Heart right ventricle (tissue), 16 donors: ENCODE measurements at regions not wholly inside any gene's neighbourhood (a gene's known extent, or its start where the extent isn't known, plus 50 kb on each side); places are given as distances from the start of the nearest gene placed in this dataset.
"Not testable (repeated sequence)": the region's sequence is repeated elsewhere in the genome, so short reads cannot be mapped to it uniquely, and the experiment has no call there.

ENCODE experiments used
- ATAC-seq, 8 donors: fragments of 200-7000 bp; cut with Tn5 transposase; one replicate each; pipeline ENCODE4 v1.9.1; 2020; ENCODE audit warnings: mild to moderate bottlenecking in 8 of 8, moderate library complexity in 8 of 8, moderate number of reproducible peaks in 1 of 8
- DNase-seq, 2 donors: peaks; one replicate each; pipeline ENCODE4 v3.0.0-alpha.2; 2020
- H3K27ac ChIP-seq, 10 donors: fragments of 200-600 bp; sonication (generic) in 2 of 10; one replicate each; pipeline versions ENCODE4 v1.5.0 to v1.8.0; 2020 to 2022; ENCODE audit warnings: mild to moderate bottlenecking in 3 of 10
- H3K27me3 ChIP-seq, 7 donors: fragments of 200-600 bp; one replicate each; pipeline ENCODE4 v1.8.0; 2021 to 2022; ENCODE audit warnings: mild to moderate bottlenecking in 2 of 7
- H3K36me3 ChIP-seq, 9 donors: fragments of 200-600 bp; sonication (generic) in 1 of 9; one replicate each; pipeline versions ENCODE4 v1.5.0 to v1.8.0; 2020 to 2022; ENCODE audit warnings: mild to moderate bottlenecking in 2 of 9
- H3K4me1 ChIP-seq, 9 donors: fragments of 200-600 bp; sonication (generic) in 1 of 9; one replicate each; pipeline versions ENCODE4 v1.5.0 to v1.8.0; 2020 to 2022; ENCODE audit warnings: mild to moderate bottlenecking in 4 of 9
- H3K4me3 ChIP-seq, 10 donors: fragments of 200-600 bp; sonication (generic) in 2 of 10; one replicate each; pipeline versions ENCODE4 v1.5.0 to v1.8.0; 2020 to 2022; ENCODE audit warnings: mild to moderate bottlenecking in 7 of 10, moderate library complexity in 2 of 10
- H3K9me3 ChIP-seq, 11 donors: fragments of 200-600 bp in 10 of 11; sonication (generic) in 2 of 11; one replicate each; pipeline versions ENCODE4 v1.5.0 to v1.8.0; 2013 to 2022; ENCODE audit warnings: mild to moderate bottlenecking in 2 of 11, control low read depth in 1 of 11, moderate library complexity in 1 of 11
- CTCF ChIP-seq, 9 donors: fragments of 200-600 bp; sonication (generic) in 2 of 9; IDR thresholded peaks; one replicate each; pipeline versions ENCODE4 v1.5.0 to v1.8.0; 2021 to 2022; ENCODE audit warnings: antibody characterized with exemption in 9 of 9, mild to moderate bottlenecking in 5 of 9, moderate library complexity in 1 of 9
- WGBS, 2 donors: extraction: QIAGEN DNeasy Blood & Tissue Kit; methylation state at CpG; one replicate each; pipeline ENCODE4 v1.1.7; 2013; ENCODE audit warnings: inconsistent platforms in 1 of 2; 5-methylcytosine and 5-hydroxymethylcytosine counted together
- intact Hi-C, 10 donors: fragments of 100-400 bp; cut with DNase I; formaldehyde crosslinking; loops; one replicate each; pipeline versions ENCODE4 v1.11.1 to v1.14.2; 2022
- donor health status: Arrhythmogenic right ventricular cardiomyopathy.
- donor health status: ischemic (EF 13 %, LVEDD 7.1; RV severe dilation, severe dysfunction).
- donor health status: healthy with polysubstance abuse.
- donor health status: DM: no; HTN: yes; CAD: no.
- donor health status: DM: no; HTN: no; CAD: no.
- donor health status: ischemic (EF 25% LVEDD 6.9; RV normal size, moderate dysfunction).
- donor health status: ischemic (EF 25% LVEDD 5.7; RV mildly dilated, moderate dysfunction).
- donor health status: healthy.
- donor health status: DM: yes; HTN: yes; CAD: no.
- donor health status: Ischemic cardiomyopathy.
- donor health status: ischemic (EF 35%, LVEDD 5.7; RV mildly dilated, moderate dysfunction).
- donor health status: nonischemic (EF 11% LVEDD 7.7; RV severe dilation, severe dysfunction).
- donor health status: DM: yes; HTN: yes; CAD: no.
- donor health status: PGD.
- donor health status: ischemic (EF 29% LVEDD 5.4; RV normal size, mild dysfunction).
- donor health status: nonischemic (EF 23%, LVEDD 6.1; RV moderate dilation, normal function).

- ATAC-seq (no peak), DNase-seq (no peak)
- Histone ChIP-seq H3K36me3 (no peaks in the 10 kb centered on the region), H3K27ac (no peak overlapping the region), H3K4me3 (no peak overlapping the region), H3K4me1 (no peaks in the 10 kb centered on the region), H3K9me3 (no peaks in the 10 kb centered on the region), H3K27me3 (no peaks in the 10 kb centered on the region)
- TF ChIP-seq CTCF (IDR thresholded peaks at IDR 0.05), result no peak
- intact Hi-C loops, result loop anchor here in 1 of 10 donors (10.0 kb wide), 1 partner anchor 90 kb away; no protein-coding TSS in a partner anchor
- WGBS, 2 donors, result 62 to 69% methylated on average over 5 of the region's 5 CpGs
Observed at GRCh38 chr16:26394409-26394808, 672.3 kb upstream of the C16orf82 start.

- DNase-seq (no peak), ATAC-seq (no peak)
- H3K36me3 ChIP-seq, result no peaks in the 10 kb centered on the region
- WGBS, 2 donors, result 80 to 88% methylated on average over 13 of the region's 13 CpGs
- no peak for TF ChIP-seq CTCF (IDR thresholded peaks at IDR 0.05)
- H3K27me3 ChIP-seq, result no peaks in the 10 kb centered on the region
- H3K4me1 ChIP-seq, result no peaks in the 10 kb centered on the region
- intact Hi-C loops, result loop anchor here in 1 of 10 donors (10.0 kb wide), 1 partner anchor 91 kb away; no protein-coding TSS in a partner anchor
- no peaks in the 10 kb centered on the region for H3K9me3 ChIP-seq
- no peak overlapping the region for H3K4me3 ChIP-seq
- no peak overlapping the region for H3K27ac ChIP-seq
Observed at GRCh38 chr16:26395700-26396099, 671.0 kb upstream of the C16orf82 start.

GRCh38 chr16:26396511-26397235 lies 670.1 kb upstream of the C16orf82 start:
- no peak for TF ChIP-seq CTCF (IDR thresholded peaks at IDR 0.05)
- Histone ChIP-seq H3K27me3 (no peaks in the 10 kb centered on the region), H3K36me3 (no peaks in the 10 kb centered on the region), H3K9me3 (no peaks in the 10 kb centered on the region), H3K27ac (no peak overlapping the region), H3K4me1 (no peaks in the 10 kb centered on the region), H3K4me3 (no peak overlapping the region)
- intact Hi-C loops, result loop anchor here in 1 of 10 donors (10.0 kb wide), 1 partner anchor 92 kb away; no protein-coding TSS in a partner anchor
- DNase-seq (no peak), ATAC-seq (no peak)
- WGBS, 2 donors, result 39 to 47% methylated on average over 3 of the region's 3 CpGs

- TF ChIP-seq CTCF (IDR thresholded peaks at IDR 0.05), result no peak
- H3K4me3 ChIP-seq, result no peak overlapping the region
- no peaks in the 10 kb centered on the region for H3K27me3 ChIP-seq
- H3K27ac ChIP-seq, result no peak overlapping the region
- no peaks in the 10 kb centered on the region for H3K4me1 ChIP-seq
- intact Hi-C loops, result loop anchor here in 1 of 10 donors (10.0 kb wide), 1 partner anchor 59 kb away; no protein-coding TSS in a partner anchor
- peaks cover 0 to 14% (median 0%) of the 10 kb centered on the region in 11 donors for H3K9me3 ChIP-seq
- DNase-seq, result no peak
- no peaks in the 10 kb centered on the region for H3K36me3 ChIP-seq
- WGBS, 2 donors, result 52 to 64% methylated on average over 3 of the region's 3 CpGs
- ATAC-seq, result no peak
Observed at GRCh38 chr16:26413780-26414179, 652.9 kb upstream of the C16orf82 start.

GRCh38 chr16:26419458-26419857 lies 647.3 kb upstream of the C16orf82 start:
- H3K27ac ChIP-seq, DNase-seq, H3K4me1 ChIP-seq, H3K27me3 ChIP-seq, H3K36me3 ChIP-seq, H3K4me3 ChIP-seq, ATAC-seq: not testable (repeated sequence)
- intact Hi-C loops, result loop anchor here in 1 of 10 donors (10.0 kb wide), 1 partner anchor 65 kb away; no protein-coding TSS in a partner anchor
- WGBS, 2 donors, result 49 to 55% methylated on average over 8 of the region's 8 CpGs
- peaks cover 0 to 26% (median 0%) of the 10 kb centered on the region in 11 donors for H3K9me3 ChIP-seq
